Loucy (cell line): ENCODE measurements at regions not wholly inside any gene's neighbourhood (a gene's known extent, or its start where the extent isn't known, plus 50 kb on each side); places are given as distances from the start of the nearest gene placed in this dataset.

Source experiments
- H2AFZ ChIP-seq: fragments of 200-600 bp; sonication (generic); 2 replicates; pipeline ENCODE4 v1.6.0; 2016; ENCODE audit warnings: antibody characterized with exemption, mild to moderate bottlenecking, low read length, moderate library complexity
- H3F3A ChIP-seq: fragments of 200-600 bp; 2 replicates; pipeline ENCODE4 v1.6.0; 2016; ENCODE audit warnings: antibody characterized with exemption, low read depth, mild to moderate bottlenecking
- H3K27me3 ChIP-seq: fragments of 200-600 bp; sonication (generic); 2 replicates; pipeline ENCODE4 v1.6.1; 2014; ENCODE audit warnings: low read length, mild to moderate bottlenecking; ENCODE audit not compliant: insufficient read depth, poor library complexity, severe bottlenecking
- H3K36me3 ChIP-seq: fragments of 200-600 bp; sonication (generic); 2 replicates; pipeline ENCODE4 v1.6.1; 2016; ENCODE audit warnings: low read length; ENCODE audit not compliant: insufficient read depth
- H3K4me1 ChIP-seq: fragments of 200-600 bp; sonication (generic); 2 replicates; pipeline ENCODE4 v1.5.1; 2014; ENCODE audit warnings: low read length, mild to moderate bottlenecking; ENCODE audit not compliant: insufficient read depth, poor library complexity, severe bottlenecking
- H3K4me2 ChIP-seq: fragments of 200-600 bp; sonication (generic); 2 replicates; pipeline ENCODE4 v1.6.0; 2014; ENCODE audit warnings: antibody characterized with exemption, low read length, low read depth, mild to moderate bottlenecking; ENCODE audit not compliant: poor library complexity, severe bottlenecking
- H3K4me3 ChIP-seq: fragments of 200-600 bp; sonication (generic); 2 replicates; pipeline ENCODE4 v1.5.1; 2014; ENCODE audit warnings: low read length, mild to moderate bottlenecking, mixed read lengths; ENCODE audit not compliant: poor library complexity, severe bottlenecking
- H3K79me2 ChIP-seq: fragments of 200-600 bp; sonication (generic); 2 replicates; pipeline ENCODE4 v1.6.1; 2014; ENCODE audit warnings: low read length; ENCODE audit not compliant: insufficient read depth
- H3K9ac ChIP-seq: fragments of 200-600 bp; sonication (generic); 2 replicates; pipeline ENCODE4 v1.6.0; 2014; ENCODE audit warnings: mild to moderate bottlenecking, low read depth, low read length, moderate library complexity; ENCODE audit not compliant: poor library complexity, severe bottlenecking
- H3K9me2 ChIP-seq: fragments of 200-600 bp; sonication (generic); replicated peaks from 2 replicates; pipeline ENCODE4 v1.6.1; 2016; ENCODE audit warnings: low read depth, low read length, mixed read lengths
- H3K9me3 ChIP-seq: fragments of 200-600 bp; sonication (generic); 2 replicates; pipeline ENCODE4 v1.6.1; 2014; ENCODE audit warnings: mild to moderate bottlenecking, antibody characterized with exemption, low read length, low read depth; ENCODE audit not compliant: insufficient read depth
- H4K20me1 ChIP-seq: fragments of 200-600 bp; sonication (generic); 2 replicates; pipeline ENCODE4 v1.6.0; 2014; ENCODE audit warnings: antibody characterized with exemption, low read length, mild to moderate bottlenecking; ENCODE audit not compliant: insufficient read depth, poor library complexity, severe bottlenecking
- EZH2phosphoT487 ChIP-seq: fragments of 200-600 bp; IDR thresholded peaks from 2 replicates; pipeline ENCODE4 v1.6.1; 2018; ENCODE audit warnings: antibody characterized with exemption, mild to moderate bottlenecking, moderate library complexity, borderline replicate concordance
- TF ChIP-seq, protein P1 (sequence below): fragments of 200-600 bp; sonication (generic); conservative IDR thresholded peaks from 2 replicates; pipeline ENCODE4 v1.5.1; 2014; ENCODE audit warnings: mild to moderate bottlenecking, antibody characterized with exemption, low read length

DNA sequence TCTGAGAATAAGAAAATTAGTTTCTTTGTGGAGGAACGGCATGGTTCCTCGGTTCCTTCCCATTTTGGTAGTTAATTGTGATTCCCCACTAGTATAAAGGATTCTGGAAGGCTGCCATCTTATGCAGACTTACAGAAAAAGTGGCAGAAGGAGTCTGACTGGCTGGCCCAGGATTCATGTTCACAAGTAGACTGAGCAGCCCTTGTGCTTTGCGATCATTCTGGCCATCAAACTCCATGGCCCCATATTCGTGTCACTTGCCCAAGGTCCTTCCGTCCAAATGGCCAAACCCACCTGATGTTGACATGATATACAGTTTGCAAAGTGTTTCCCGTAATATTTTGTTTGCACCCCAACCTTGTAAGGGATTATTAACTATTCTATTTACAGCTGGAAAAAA is 297.2 kb upstream of the AMIGO2 start:
- Histone ChIP-seq H3K4me2 (no peak overlapping the region), H3F3A (no peaks in the 10 kb centered on the region), H3K9me2 (no peaks in the 10 kb centered on the region), H3K9ac (no peak overlapping the region), H3K4me1 (peaks cover 9% of the 10 kb centered on the region), H3K9me3 (no peaks in the 10 kb centered on the region), H3K27me3 (no peaks in the 10 kb centered on the region), H3K4me3 (no peak overlapping the region), H4K20me1 (no peaks in the 10 kb centered on the region), H2AFZ (no peak overlapping the region), H3K79me2 (no peaks in the 10 kb centered on the region), H3K36me3 (no peaks in the 10 kb centered on the region)
- TF ChIP-seq EZH2phosphoT487, result no peak
- TF ChIP-seq, protein P1, sequence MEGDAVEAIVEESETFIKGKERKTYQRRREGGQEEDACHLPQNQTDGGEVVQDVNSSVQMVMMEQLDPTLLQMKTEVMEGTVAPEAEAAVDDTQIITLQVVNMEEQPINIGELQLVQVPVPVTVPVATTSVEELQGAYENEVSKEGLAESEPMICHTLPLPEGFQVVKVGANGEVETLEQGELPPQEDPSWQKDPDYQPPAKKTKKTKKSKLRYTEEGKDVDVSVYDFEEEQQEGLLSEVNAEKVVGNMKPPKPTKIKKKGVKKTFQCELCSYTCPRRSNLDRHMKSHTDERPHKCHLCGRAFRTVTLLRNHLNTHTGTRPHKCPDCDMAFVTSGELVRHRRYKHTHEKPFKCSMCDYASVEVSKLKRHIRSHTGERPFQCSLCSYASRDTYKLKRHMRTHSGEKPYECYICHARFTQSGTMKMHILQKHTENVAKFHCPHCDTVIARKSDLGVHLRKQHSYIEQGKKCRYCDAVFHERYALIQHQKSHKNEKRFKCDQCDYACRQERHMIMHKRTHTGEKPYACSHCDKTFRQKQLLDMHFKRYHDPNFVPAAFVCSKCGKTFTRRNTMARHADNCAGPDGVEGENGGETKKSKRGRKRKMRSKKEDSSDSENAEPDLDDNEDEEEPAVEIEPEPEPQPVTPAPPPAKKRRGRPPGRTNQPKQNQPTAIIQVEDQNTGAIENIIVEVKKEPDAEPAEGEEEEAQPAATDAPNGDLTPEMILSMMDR, result no peak

DNA sequence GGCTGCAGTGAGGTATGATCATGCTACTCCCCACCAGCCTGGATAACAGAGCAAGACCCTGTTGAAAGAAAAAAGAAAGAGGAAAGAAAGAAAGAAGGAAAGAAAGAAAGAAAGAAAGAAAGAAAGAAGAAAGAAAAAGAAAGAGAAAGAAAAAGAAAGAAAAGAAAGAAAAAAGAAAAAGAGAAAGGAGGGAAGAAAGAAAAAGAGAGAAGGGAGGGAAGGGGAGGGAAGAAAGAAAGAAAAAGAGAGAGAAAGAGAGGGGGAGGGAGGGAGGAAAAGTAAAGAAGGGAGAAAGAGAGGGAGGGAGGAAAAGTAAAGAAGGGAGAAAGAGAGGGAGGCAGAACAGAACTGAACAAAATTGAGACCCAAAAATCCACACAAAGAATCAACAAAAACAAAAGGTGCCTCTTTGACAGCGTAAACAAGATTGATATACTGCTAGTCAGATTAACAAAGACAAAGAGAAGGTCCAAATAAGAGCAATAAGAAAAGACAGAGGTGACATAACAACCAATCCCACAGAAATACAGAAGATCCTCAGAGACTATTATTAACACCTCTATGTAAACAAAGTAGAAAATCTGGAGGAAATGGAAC is 293.9 kb upstream of the AMIGO2 start:
- Histone ChIP-seq H3K4me1 (peaks cover 4% of the 10 kb centered on the region), H3K4me2 (no peak overlapping the region), H3K36me3 (no peaks in the 10 kb centered on the region), H3K9ac (no peak overlapping the region), H3K79me2 (no peaks in the 10 kb centered on the region), H4K20me1 (no peaks in the 10 kb centered on the region), H3K9me3 (no peaks in the 10 kb centered on the region), H3F3A (no peaks in the 10 kb centered on the region), H3K27me3 (no peaks in the 10 kb centered on the region), H2AFZ (no peak overlapping the region), H3K9me2 (no peaks in the 10 kb centered on the region), H3K4me3 (no peak overlapping the region)
- no peak for TF ChIP-seq EZH2phosphoT487
- TF ChIP-seq, protein P1, result no peak

DNA sequence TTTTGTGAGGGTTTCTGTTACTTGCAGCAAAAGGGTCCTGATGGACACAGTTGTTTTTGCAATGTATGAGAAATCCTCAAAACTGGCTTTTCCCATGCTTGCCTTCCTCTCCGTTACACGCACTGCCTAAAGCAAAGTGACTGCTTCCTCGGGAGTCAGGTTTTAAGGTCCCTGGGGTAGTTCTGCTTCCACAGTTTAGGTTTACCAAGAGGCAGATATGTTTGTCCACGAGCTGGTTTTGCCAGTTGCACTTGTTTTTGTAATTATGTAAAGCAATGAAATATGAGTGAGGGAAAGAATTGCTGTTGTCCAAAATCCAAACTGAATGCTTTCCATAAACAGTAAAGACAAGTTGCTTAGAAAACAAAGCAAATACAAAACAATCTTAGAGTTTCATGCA is 290.7 kb upstream of the AMIGO2 start:
- no peaks in the 10 kb centered on the region for H4K20me1 ChIP-seq
- H3K4me2 ChIP-seq, result no peak overlapping the region
- no peak overlapping the region for H2AFZ ChIP-seq
- no peak overlapping the region for H3K9ac ChIP-seq
- no peak overlapping the region for H3K4me3 ChIP-seq
- no peaks in the 10 kb centered on the region for H3F3A ChIP-seq
- H3K79me2 ChIP-seq, result no peaks in the 10 kb centered on the region
- TF ChIP-seq EZH2phosphoT487, result no peak
- no peaks in the 10 kb centered on the region for H3K9me3 ChIP-seq
- H3K27me3 ChIP-seq, result no peaks in the 10 kb centered on the region
- H3K4me1 ChIP-seq, result peaks cover 17% of the 10 kb centered on the region
- H3K36me3 ChIP-seq, result no peaks in the 10 kb centered on the region
- H3K9me2 ChIP-seq, result no peaks in the 10 kb centered on the region

DNA sequence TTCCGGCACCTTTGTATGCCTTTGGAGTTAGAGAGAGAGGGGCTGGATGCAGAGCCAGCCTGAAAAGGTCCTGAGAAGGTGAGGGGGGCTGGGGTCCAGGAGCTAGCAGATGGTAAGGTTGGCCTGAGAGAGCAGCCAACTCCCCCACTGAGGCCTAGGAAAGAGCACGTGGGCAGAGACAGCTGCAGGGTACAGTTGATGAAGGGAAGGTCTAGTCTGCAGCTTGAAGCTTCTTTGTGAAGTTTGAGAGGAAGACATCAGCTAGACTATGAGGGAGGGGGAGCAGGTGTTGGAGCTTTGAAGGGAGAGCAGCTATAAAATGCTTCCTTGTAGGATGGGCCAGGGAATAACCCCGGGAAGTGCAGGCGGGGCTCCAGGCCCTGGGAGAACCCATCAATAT is 289.3 kb upstream of the AMIGO2 start:
- TF ChIP-seq EZH2phosphoT487, result no peak
- TF ChIP-seq, protein P1, result no peak

More for the DNA sequence above, 289.3 kb upstream of the AMIGO2 start:
- no peak overlapping the region for H2AFZ ChIP-seq
- no peak overlapping the region for H3K9ac ChIP-seq
- no peaks in the 10 kb centered on the region for H4K20me1 ChIP-seq
- peaks cover 27% of the 10 kb centered on the region for H3K4me1 ChIP-seq
- no peaks in the 10 kb centered on the region for H3F3A ChIP-seq
- no peaks in the 10 kb centered on the region for H3K36me3 ChIP-seq
- no peaks in the 10 kb centered on the region for H3K9me2 ChIP-seq
- H3K79me2 ChIP-seq, result no peaks in the 10 kb centered on the region
- no peak overlapping the region for H3K4me3 ChIP-seq
- no peaks in the 10 kb centered on the region for H3K9me3 ChIP-seq
- no peaks in the 10 kb centered on the region for H3K27me3 ChIP-seq
- H3K4me2 ChIP-seq, result no peak overlapping the region
